ENCODE measurements at regions not wholly inside any gene's neighbourhood (a gene's known extent, or its start where the extent isn't known, plus 50 kb on each side); places are given as distances from the start of the nearest gene placed in this dataset.

- no peaks in the 10 kb centered on the region for H4K20me1 ChIP-seq (replicated peaks; ENCODE audit: insufficient read depth)
- no peak for DNase-seq (ENCODE audit: low spot score)
- H3K27ac ChIP-seq (ENCODE audit: low read depth) = no peak overlapping the region
- no peaks in the 10 kb centered on the region for H3K27me3 Mint-ChIP-seq (ENCODE audit: insufficient read depth, low read depth, poor library complexity)
- no peaks in the 10 kb centered on the region for H3K79me2 ChIP-seq (replicated peaks; ENCODE audit: insufficient read depth)
- no peaks in the 10 kb centered on the region for H3F3A ChIP-seq (replicated peaks; ENCODE audit: low read depth)
- H3K36me3 Mint-ChIP-seq (ENCODE audit: low read depth) = no peaks in the 10 kb centered on the region
- H2AFZ ChIP-seq = no peak overlapping the region
- no peak overlapping the region for H3K27ac Mint-ChIP-seq
- H3K4me1 ChIP-seq (ENCODE audit: insufficient read depth) = no peaks in the 10 kb centered on the region
- no peak overlapping the region for H3K4me3 ChIP-seq
- no peaks in the 10 kb centered on the region for H3K9me3 Mint-ChIP-seq
- H3K4me1 Mint-ChIP-seq = no peaks in the 10 kb centered on the region
- ATAC-seq = no peak
- H3K36me3 ChIP-seq (ENCODE audit: insufficient read depth) = no peaks in the 10 kb centered on the region
- no peak overlapping the region for H3K4me2 ChIP-seq
- H3K9me2 ChIP-seq (ENCODE audit: insufficient read depth) = peaks cover 8% of the 10 kb centered on the region; the same call in 1 of the 2 replicates
- no peak for TF ChIP-seq CREB1 (CRISPR knock-in tag; IDR thresholded peaks at IDR 0.05; ENCODE audit: low read depth)
- no peak for TF ChIP-seq EZH2phosphoT487 (IDR thresholded peaks at IDR 0.05; ENCODE audit: unreplicated experiment)
- no peak for TF ChIP-seq EZH2 (IDR thresholded peaks at IDR 0.05; ENCODE audit: low read depth, unreplicated experiment)
- no peak for TF ChIP-seq STAT1 (IDR thresholded peaks at IDR 0.05; ENCODE audit: unreplicated experiment)
- TF ChIP-seq ZNF331 (CRISPR knock-in tag; IDR thresholded peaks at IDR 0.05; ENCODE audit: low read depth) = no peak
- TF ChIP-seq, protein P1, sequence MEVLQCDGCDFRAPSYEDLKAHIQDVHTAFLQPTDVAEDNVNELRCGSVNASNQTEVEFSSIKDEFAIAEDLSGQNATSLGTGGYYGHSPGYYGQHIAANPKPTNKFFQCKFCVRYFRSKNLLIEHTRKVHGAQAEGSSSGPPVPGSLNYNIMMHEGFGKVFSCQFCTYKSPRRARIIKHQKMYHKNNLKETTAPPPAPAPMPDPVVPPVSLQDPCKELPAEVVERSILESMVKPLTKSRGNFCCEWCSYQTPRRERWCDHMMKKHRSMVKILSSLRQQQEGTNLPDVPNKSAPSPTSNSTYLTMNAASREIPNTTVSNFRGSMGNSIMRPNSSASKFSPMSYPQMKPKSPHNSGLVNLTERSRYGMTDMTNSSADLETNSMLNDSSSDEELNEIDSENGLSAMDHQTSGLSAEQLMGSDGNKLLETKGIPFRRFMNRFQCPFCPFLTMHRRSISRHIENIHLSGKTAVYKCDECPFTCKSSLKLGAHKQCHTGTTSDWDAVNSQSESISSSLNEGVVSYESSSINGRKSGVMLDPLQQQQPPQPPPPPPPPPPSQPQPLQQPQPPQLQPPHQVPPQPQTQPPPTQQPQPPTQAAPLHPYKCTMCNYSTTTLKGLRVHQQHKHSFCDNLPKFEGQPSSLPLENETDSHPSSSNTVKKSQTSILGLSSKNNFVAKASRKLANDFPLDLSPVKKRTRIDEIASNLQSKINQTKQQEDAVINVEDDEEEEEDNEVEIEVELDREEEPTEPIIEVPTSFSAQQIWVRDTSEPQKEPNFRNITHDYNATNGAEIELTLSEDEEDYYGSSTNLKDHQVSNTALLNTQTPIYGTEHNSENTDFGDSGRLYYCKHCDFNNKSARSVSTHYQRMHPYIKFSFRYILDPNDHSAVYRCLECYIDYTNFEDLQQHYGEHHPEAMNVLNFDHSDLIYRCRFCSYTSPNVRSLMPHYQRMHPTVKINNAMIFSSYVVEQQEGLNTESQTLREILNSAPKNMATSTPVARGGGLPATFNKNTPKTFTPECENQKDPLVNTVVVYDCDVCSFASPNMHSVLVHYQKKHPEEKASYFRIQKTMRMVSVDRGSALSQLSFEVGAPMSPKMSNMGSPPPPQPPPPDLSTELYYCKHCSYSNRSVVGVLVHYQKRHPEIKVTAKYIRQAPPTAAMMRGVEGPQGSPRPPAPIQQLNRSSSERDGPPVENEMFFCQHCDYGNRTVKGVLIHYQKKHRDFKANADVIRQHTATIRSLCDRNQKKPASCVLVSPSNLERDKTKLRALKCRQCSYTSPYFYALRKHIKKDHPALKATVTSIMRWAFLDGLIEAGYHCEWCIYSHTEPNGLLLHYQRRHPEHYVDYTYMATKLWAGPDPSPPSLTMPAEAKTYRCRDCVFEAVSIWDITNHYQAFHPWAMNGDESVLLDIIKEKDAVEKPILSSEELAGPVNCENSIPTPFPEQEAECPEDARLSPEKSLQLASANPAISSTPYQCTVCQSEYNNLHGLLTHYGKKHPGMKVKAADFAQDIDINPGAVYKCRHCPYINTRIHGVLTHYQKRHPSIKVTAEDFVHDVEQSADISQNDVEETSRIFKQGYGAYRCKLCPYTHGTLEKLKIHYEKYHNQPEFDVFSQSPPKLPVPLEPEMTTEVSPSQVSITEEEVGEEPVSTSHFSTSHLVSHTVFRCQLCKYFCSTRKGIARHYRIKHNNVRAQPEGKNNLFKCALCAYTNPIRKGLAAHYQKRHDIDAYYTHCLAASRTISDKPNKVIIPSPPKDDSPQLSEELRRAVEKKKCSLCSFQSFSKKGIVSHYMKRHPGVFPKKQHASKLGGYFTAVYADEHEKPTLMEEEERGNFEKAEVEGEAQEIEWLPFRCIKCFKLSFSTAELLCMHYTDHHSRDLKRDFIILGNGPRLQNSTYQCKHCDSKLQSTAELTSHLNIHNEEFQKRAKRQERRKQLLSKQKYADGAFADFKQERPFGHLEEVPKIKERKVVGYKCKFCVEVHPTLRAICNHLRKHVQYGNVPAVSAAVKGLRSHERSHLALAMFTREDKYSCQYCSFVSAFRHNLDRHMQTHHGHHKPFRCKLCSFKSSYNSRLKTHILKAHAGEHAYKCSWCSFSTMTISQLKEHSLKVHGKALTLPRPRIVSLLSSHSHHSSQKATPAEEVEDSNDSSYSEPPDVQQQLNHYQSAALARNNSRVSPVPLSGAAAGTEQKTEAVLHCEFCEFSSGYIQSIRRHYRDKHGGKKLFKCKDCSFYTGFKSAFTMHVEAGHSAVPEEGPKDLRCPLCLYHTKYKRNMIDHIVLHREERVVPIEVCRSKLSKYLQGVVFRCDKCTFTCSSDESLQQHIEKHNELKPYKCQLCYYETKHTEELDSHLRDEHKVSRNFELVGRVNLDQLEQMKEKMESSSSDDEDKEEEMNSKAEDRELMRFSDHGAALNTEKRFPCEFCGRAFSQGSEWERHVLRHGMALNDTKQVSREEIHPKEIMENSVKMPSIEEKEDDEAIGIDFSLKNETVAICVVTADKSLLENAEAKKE (CRISPR knock-in tag; IDR thresholded peaks at IDR 0.05) = no peak
- TF ChIP-seq ETS1 (IDR thresholded peaks at IDR 0.05) = no peak
- no peak for TF ChIP-seq NANOG (IDR thresholded peaks at IDR 0.05; ENCODE audit: borderline replicate concordance)
- TF ChIP-seq JUNB (IDR thresholded peaks at IDR 0.05; ENCODE audit: unreplicated experiment) = no peak
- no peak for TF ChIP-seq POLR2AphosphoS5 (IDR thresholded peaks at IDR 0.05; ENCODE audit: low read depth)
- TF ChIP-seq REST (IDR thresholded peaks at IDR 0.05; ENCODE audit: unreplicated experiment) = no peak
- TF ChIP-seq, protein P2, sequence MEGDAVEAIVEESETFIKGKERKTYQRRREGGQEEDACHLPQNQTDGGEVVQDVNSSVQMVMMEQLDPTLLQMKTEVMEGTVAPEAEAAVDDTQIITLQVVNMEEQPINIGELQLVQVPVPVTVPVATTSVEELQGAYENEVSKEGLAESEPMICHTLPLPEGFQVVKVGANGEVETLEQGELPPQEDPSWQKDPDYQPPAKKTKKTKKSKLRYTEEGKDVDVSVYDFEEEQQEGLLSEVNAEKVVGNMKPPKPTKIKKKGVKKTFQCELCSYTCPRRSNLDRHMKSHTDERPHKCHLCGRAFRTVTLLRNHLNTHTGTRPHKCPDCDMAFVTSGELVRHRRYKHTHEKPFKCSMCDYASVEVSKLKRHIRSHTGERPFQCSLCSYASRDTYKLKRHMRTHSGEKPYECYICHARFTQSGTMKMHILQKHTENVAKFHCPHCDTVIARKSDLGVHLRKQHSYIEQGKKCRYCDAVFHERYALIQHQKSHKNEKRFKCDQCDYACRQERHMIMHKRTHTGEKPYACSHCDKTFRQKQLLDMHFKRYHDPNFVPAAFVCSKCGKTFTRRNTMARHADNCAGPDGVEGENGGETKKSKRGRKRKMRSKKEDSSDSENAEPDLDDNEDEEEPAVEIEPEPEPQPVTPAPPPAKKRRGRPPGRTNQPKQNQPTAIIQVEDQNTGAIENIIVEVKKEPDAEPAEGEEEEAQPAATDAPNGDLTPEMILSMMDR (conservative IDR thresholded peaks at IDR 0.05; ENCODE audit: low read depth in 2 of 2) = no peak
- no peak for TF ChIP-seq ZNF114 (CRISPR knock-in tag; IDR thresholded peaks at IDR 0.05)
- H3K4me3 Mint-ChIP-seq = no peak overlapping the region
- H3K27me3 ChIP-seq (ENCODE audit: insufficient read depth) = no peaks in the 10 kb centered on the region
Observed at GRCh38 chr10:108378779-108379178, 1214.3 kb upstream of the SORCS1 start.

Measured in GM23338 (cell line).